ENCODE measurements at regions not wholly inside any gene's neighbourhood (a gene's known extent, or its start where the extent isn't known, plus 50 kb on each side); places are given as distances from the start of the nearest gene placed in this dataset.

- Histone ChIP-seq H3K27me3 (ENCODE audit: control insufficient read depth, insufficient read depth, low read length) (peaks cover 35% of the 10 kb centered on the region), H2BK20ac (ENCODE audit: low read depth, low read length) (no peak overlapping the region), H3K4me3 (ENCODE audit: insufficient read depth, low read depth, low read length) (no peak overlapping the region), H3K27ac (ENCODE audit: insufficient read depth, low read length) (no peak overlapping the region), H2AK5ac (ENCODE audit: low read depth, low read length) (no peak overlapping the region), H3K79me1 (ENCODE audit: low read depth in 1 of 2, low read length in 2 of 2) (no peaks in the 10 kb centered on the region), H2BK5ac (ENCODE audit: low read depth, low read length, poor library complexity, severe bottlenecking) (no peak overlapping the region), H2BK120ac (ENCODE audit: low read depth, low read length) (no peak overlapping the region), H3K4me2 (ENCODE audit: low read depth, low read length) (no peak overlapping the region), H2AFZ (replicated peaks; ENCODE audit: low read length, poor library complexity) (no peak overlapping the region), H3K4me1 (ENCODE audit: control insufficient read depth, insufficient read depth, low read length) (no peaks in the 10 kb centered on the region), H3K14ac (replicated peaks; ENCODE audit: low read depth, low read length) (no peak overlapping the region), H4K5ac (ENCODE audit: low read depth, low read length) (no peak overlapping the region), H2BK15ac (ENCODE audit: low read depth, low read length) (no peak overlapping the region), H4K8ac (ENCODE audit: low read depth in 2 of 2, low read length in 2 of 2) (no peak overlapping the region), H3K4ac (ENCODE audit: low read depth, low read length) (no peak overlapping the region), H4K20me1 (ENCODE audit: insufficient read depth, low read length) (no peaks in the 10 kb centered on the region), H4K91ac (ENCODE audit: insufficient read depth, low read depth, low read length) (no peak overlapping the region), H3K9me1 (ENCODE audit: insufficient read depth, low read length) (no peaks in the 10 kb centered on the region; the same call in 1 of the 2 replicates), H3K18ac (ENCODE audit: low read depth, low read length) (no peak overlapping the region), H3K9ac (ENCODE audit: low read depth, low read length) (no peak overlapping the region), H3K36me3 (ENCODE audit: control insufficient read depth, insufficient read depth, low read length) (no peaks in the 10 kb centered on the region), H3K9me3 (ENCODE audit: control insufficient read depth, insufficient read depth, low read length) (no peaks in the 10 kb centered on the region), H3K56ac (ENCODE audit: extremely low read depth, insufficient read depth, low read length) (no peak overlapping the region), H2AK9ac (replicated peaks; ENCODE audit: low read depth, low read length, poor library complexity) (no peak overlapping the region), H3K23ac (ENCODE audit: low read depth, low read length) (no peak overlapping the region)
- 71% methylated on average over 2 of the region's 8 CpGs; no CpG with 5 or more reads in 1 of the 2 experiments for WGBS, 2 experiments (ENCODE audit: extremely low coverage in 2 of 2, insufficient read length in 1 of 2)
- ChIA-PET POLR2A (ENCODE audit: unreplicated experiment) (no interaction called here), CTCF (no interaction called here)
- dilution Hi-C loops (cut with HindIII; ENCODE audit: low sequenced_read_pairs, unreplicated experiment) = no loop called here
- intact Hi-C loops (cut with micrococcal nuclease) = no loop called here
- no TSS peak for BruUV-seq (replicated peaks)
- ATAC-seq (ENCODE audit: low read depth) (no peak), DNase-seq (no peak)
- in situ Hi-C loops (cut with MboI; ENCODE audit: low sequenced_read_pairs) = no loop called here
- TF ChIP-seq CTCF (conservative IDR thresholded peaks at IDR 0.05; ENCODE audit: low read depth, low read length) (no peak), RAD21 (IDR thresholded peaks at IDR 0.05; ENCODE audit: low read length) (no peak), FOS (IDR thresholded peaks at IDR 0.05; ENCODE audit: low read depth, low read length) (no peak), USF2 (IDR thresholded peaks at IDR 0.05; ENCODE audit: low read depth, low read length) (no peak), CHD1 (IDR thresholded peaks at IDR 0.05; ENCODE audit: low read depth, low read length) (no peak), POLR2A (IDR thresholded peaks at IDR 0.05; ENCODE audit: low read depth, low read length) (no peak), RFX5 (IDR thresholded peaks at IDR 0.05; ENCODE audit: low read depth, low read length) (no peak), ELK1 (IDR thresholded peaks at IDR 0.05; ENCODE audit: borderline replicate concordance, low read depth, low read length) (no peak), RCOR1 (IDR thresholded peaks at IDR 0.05; ENCODE audit: insufficient replicate concordance, low read length) (no peak), MXI1 (IDR thresholded peaks at IDR 0.05; ENCODE audit: borderline replicate concordance, low read depth, low read length) (no peak), MAFK (IDR thresholded peaks at IDR 0.05; ENCODE audit: low read depth, low read length) (no peak)
Observed at GRCh38 chr15:70342554-70343548, 245.1 kb upstream of the TLE3 start.
